Tibial nerve (tissue), 4 donors: ENCODE measurements at regions not wholly inside any gene's neighbourhood (a gene's known extent, or its start where the extent isn't known, plus 50 kb on each side); places are given as distances from the start of the nearest gene placed in this dataset.

Experiments used
- DNase-seq, 2 donors: peaks; one replicate each; pipeline ENCODE4 v3.0.0-alpha.2; 2019; ENCODE audit warnings: low spot score in 2 of 2
- H3K27ac ChIP-seq, 4 donors: fragments of 200-600 bp; sonication (generic) in 3 of 4; one replicate each; pipeline ENCODE4 v1.5.1; 2017 to 2019; ENCODE audit warnings: mild to moderate bottlenecking in 1 of 4
- H3K27me3 ChIP-seq, 2 donors: fragments of 200-600 bp; sonication (generic) in 1 of 2; one replicate each; pipeline versions ENCODE4 v1.5.1 to v1.6.0; 2017 to 2019
- H3K36me3 ChIP-seq, 3 donors: fragments of 200-600 bp; sonication (generic); one replicate each; pipeline ENCODE4 v1.5.1; 2018 to 2019
- H3K4me1 ChIP-seq, 4 donors: fragments of 200-600 bp; sonication (generic) in 3 of 4; one replicate each; pipeline ENCODE4 v1.5.1; 2017 to 2019
- H3K4me3 ChIP-seq, 4 donors: fragments of 200-600 bp; sonication (generic) in 3 of 4; one replicate each; pipeline ENCODE4 v1.5.1; 2017 to 2019; ENCODE audit warnings: mild to moderate bottlenecking in 1 of 4, moderate library complexity in 1 of 4
- H3K9me3 ChIP-seq, 4 donors: fragments of 200-600 bp; sonication (generic) in 3 of 4; one replicate each; pipeline ENCODE4 v1.5.1; 2017 to 2019
- CTCF ChIP-seq, 5 experiments: fragments of 200-600 bp in 3 of 5; fragments of 450-650 bp in 2 of 5; sonication (generic) in 3 of 5; IDR thresholded peaks; one replicate each; pipeline ENCODE4 v1.5.1; 2016 to 2019; ENCODE audit warnings: antibody characterized with exemption in 5 of 5, mild to moderate bottlenecking in 3 of 5, moderate library complexity in 2 of 5
- EP300 ChIP-seq, 2 donors: sonication (generic); formaldehyde crosslinking; IDR thresholded peaks; one replicate each; pipeline ENCODE4 v1.6.1; 2017; ENCODE audit warnings: antibody characterized with exemption in 2 of 2, mild to moderate bottlenecking in 1 of 2
- POLR2A ChIP-seq, 2 donors: fragments of 450-650 bp; IDR thresholded peaks; one replicate each; pipeline ENCODE4 v1.6.1; 2017; ENCODE audit warnings: antibody characterized with exemption in 2 of 2, mild to moderate bottlenecking in 2 of 2, moderate library complexity in 2 of 2
- WGBS, 2 donors: methylation state at CpG; one replicate each; pipeline ENCODE4 v1.1.5; 2018; 5-methylcytosine and 5-hydroxymethylcytosine counted together

- no peaks in the 10 kb centered on the region for H3K27me3 ChIP-seq
- H3K4me1 ChIP-seq = peaks cover 0 to 17% (median 1%) of the 10 kb centered on the region in 4 donors
- H3K4me3 ChIP-seq = no peak overlapping the region
- WGBS, 2 donors = 47 to 55% methylated on average over 3 of the region's 3 CpGs
- H3K9me3 ChIP-seq = no peaks in the 10 kb centered on the region
- no peaks in the 10 kb centered on the region for H3K36me3 ChIP-seq
- DNase-seq = no peak
- H3K27ac ChIP-seq = no peak overlapping the region
- no peak for TF ChIP-seq POLR2A (IDR thresholded peaks at IDR 0.05)
- TF ChIP-seq CTCF (IDR thresholded peaks at IDR 0.05) = no peak
Observed at GRCh38 chr2:226115102-226115831, 684.4 kb downstream of the IRS1 start.

DNA sequence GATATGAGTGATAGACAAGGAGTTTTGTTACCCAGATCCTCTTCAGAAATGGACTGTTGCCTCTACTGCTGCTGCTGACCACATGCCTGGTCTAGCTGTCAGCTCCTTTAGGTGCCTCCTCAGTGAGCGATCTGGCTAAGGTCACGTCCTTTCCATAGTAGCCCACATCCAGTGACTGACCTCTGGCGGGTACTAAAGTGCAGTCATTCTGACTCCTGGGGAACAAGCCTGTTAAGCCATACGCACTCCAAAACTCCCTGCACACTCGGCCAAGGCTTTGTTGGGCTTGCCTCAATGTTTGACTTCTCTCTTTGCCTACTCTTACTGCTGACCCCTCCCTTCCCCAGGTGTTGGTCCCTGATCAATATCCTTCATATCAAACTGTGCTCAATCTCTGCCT, 685.2 kb downstream of the IRS1 start:
- no peak for DNase-seq
- H3K9me3 ChIP-seq = no peaks in the 10 kb centered on the region
- no peak for TF ChIP-seq EP300 (IDR thresholded peaks at IDR 0.05)
- no peak for TF ChIP-seq POLR2A (IDR thresholded peaks at IDR 0.05)
- no peak for TF ChIP-seq CTCF (IDR thresholded peaks at IDR 0.05)
- H3K27ac ChIP-seq = no peak overlapping the region
- peaks cover 0 to 16% (median 1%) of the 10 kb centered on the region in 4 donors for H3K4me1 ChIP-seq
- no peak overlapping the region for H3K4me3 ChIP-seq
- no peaks in the 10 kb centered on the region for H3K27me3 ChIP-seq
- 88 to 89% methylated on average over 5 of the region's 5 CpGs for WGBS, 2 donors
- H3K36me3 ChIP-seq = no peaks in the 10 kb centered on the region

- no peaks in the 10 kb centered on the region for H3K27me3 ChIP-seq
- TF ChIP-seq EP300 (IDR thresholded peaks at IDR 0.05) (no peak), POLR2A (IDR thresholded peaks at IDR 0.05) (no peak), CTCF (IDR thresholded peaks at IDR 0.05) (no peak)
- H3K4me1 ChIP-seq = no peaks in the 10 kb centered on the region
- H3K9me3 ChIP-seq = peaks cover 0 to 17% (median 0%) of the 10 kb centered on the region in 4 donors
- DNase-seq = no peak
- H3K36me3 ChIP-seq = no peaks in the 10 kb centered on the region
- no peak overlapping the region for H3K4me3 ChIP-seq
- 48 to 50% methylated on average over 1 of the region's 1 CpG for WGBS, 2 donors
- no peak overlapping the region for H3K27ac ChIP-seq
Observed at GRCh38 chr2:226098861-226099745, 699.6 kb downstream of the NYAP2 start.

DNA sequence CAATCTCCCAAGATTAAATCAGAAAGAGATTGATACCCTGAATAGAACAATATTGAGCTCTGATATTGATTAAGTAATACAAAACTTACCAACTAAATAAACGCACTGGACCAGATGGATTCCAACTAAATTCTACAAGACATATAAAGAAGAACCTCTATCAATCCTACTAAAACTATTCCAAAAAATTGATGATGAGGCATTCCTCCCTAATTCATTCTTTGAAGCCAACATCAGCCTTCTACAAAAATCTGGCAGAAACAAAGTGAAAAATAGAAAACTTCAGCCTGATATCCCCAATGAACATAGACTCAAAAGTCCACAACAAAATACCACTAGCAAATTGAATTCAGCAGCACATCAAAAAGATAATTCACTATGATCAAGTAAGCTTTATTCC, 695.5 kb downstream of the NYAP2 start:
- H3K36me3 ChIP-seq = no peaks in the 10 kb centered on the region
- no peak overlapping the region for H3K27ac ChIP-seq
- WGBS, 2 donors = 91 to 94% methylated on average over 1 of the region's 1 CpG
- H3K27me3 ChIP-seq = no peaks in the 10 kb centered on the region
- no peaks in the 10 kb centered on the region for H3K4me1 ChIP-seq
- DNase-seq = no peak
- no peak overlapping the region for H3K4me3 ChIP-seq
- peaks cover 0 to 34% (median 0%) of the 10 kb centered on the region in 4 donors for H3K9me3 ChIP-seq
- TF ChIP-seq EP300 (IDR thresholded peaks at IDR 0.05) (no peak), POLR2A (IDR thresholded peaks at IDR 0.05) (no peak), CTCF (IDR thresholded peaks at IDR 0.05) (no peak)

DNA sequence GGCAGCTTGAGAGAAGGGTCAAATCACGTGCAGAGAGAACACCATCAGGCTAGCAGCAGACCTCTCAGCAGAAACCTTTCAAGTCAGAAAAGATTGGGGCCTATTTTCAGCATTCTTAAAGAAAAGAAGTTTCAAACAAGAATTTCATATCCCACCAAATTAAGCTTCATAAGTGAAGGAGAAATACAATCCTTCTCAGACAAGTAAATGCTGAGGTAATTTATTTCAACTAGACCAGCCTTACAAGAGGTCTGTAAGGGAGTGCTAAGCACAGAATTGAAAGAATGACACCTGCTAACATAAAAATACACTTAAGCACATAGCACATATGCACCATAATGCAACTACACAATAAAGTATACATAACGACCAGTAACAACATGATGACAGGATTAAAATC, 693.9 kb downstream of the NYAP2 start:
- TF ChIP-seq POLR2A (IDR thresholded peaks at IDR 0.05) = no peak
- TF ChIP-seq CTCF (IDR thresholded peaks at IDR 0.05) = no peak
- TF ChIP-seq EP300 (IDR thresholded peaks at IDR 0.05) = no peak
- H3K36me3 ChIP-seq = no peaks in the 10 kb centered on the region
- no peak overlapping the region for H3K27ac ChIP-seq
- no peak for DNase-seq
- no peak overlapping the region for H3K4me3 ChIP-seq
- H3K27me3 ChIP-seq = no peaks in the 10 kb centered on the region
- 91 to 95% methylated on average over 2 of the region's 2 CpGs for WGBS, 2 donors
- peaks cover 0 to 34% (median 0%) of the 10 kb centered on the region in 4 donors for H3K9me3 ChIP-seq
- no peaks in the 10 kb centered on the region for H3K4me1 ChIP-seq
